Left ventricle myocardium inferior (tissue), 1 donor: ENCODE measurements at regions not wholly inside any gene's neighbourhood (a gene's known extent, or its start where the extent isn't known, plus 50 kb on each side); places are given as distances from the start of the nearest gene placed in this dataset.

ENCODE experiments used
- DNase-seq: peaks from one replicate; pipeline ENCODE4 v3.0.0-alpha.2; 2020
- H3K27ac ChIP-seq: fragments of 200-600 bp; replicated peaks from 2 replicates; pipeline ENCODE4 v1.8.0; 2021
- H3K27me3 ChIP-seq: fragments of 200-600 bp; 2 replicates; pipeline ENCODE4 v1.8.0; 2021; ENCODE audit warnings: low read depth
- H3K36me3 ChIP-seq: fragments of 200-600 bp; 2 replicates; pipeline ENCODE4 v1.8.0; 2021
- H3K4me1 ChIP-seq: fragments of 200-600 bp; 2 replicates; pipeline ENCODE4 v1.8.0; 2021
- H3K4me3 ChIP-seq: fragments of 200-600 bp; 2 replicates; pipeline ENCODE4 v1.8.0; 2021; ENCODE audit warnings: mild to moderate bottlenecking, moderate library complexity
- H3K9me3 ChIP-seq: fragments of 200-600 bp; replicated peaks from 2 replicates; pipeline ENCODE4 v1.8.0; 2021
- CTCF ChIP-seq: fragments of 200-600 bp; IDR thresholded peaks from 2 replicates; pipeline ENCODE4 v1.8.0; 2021; ENCODE audit warnings: antibody characterized with exemption, mild to moderate bottlenecking, borderline replicate concordance
- intact Hi-C: fragments of 100-400 bp; cut with micrococcal nuclease; formaldehyde crosslinking; loops from one replicate; pipeline ENCODE4 v1.11.0; 2022
- donor health status: DM: no; HTN: yes; CAD: no; lungs with severe emphysema.

- no peak overlapping the region for H3K27ac ChIP-seq
- intact Hi-C loops: no loop called here
- H3K4me3 ChIP-seq: no peak overlapping the region
- DNase-seq: no peak
- TF ChIP-seq CTCF: no peak
- H3K36me3 ChIP-seq: no peaks in the 10 kb centered on the region
- H3K27me3 ChIP-seq: no peaks in the 10 kb centered on the region
- H3K9me3 ChIP-seq: peaks cover 5% of the 10 kb centered on the region
- H3K4me1 ChIP-seq: no peaks in the 10 kb centered on the region
These were observed 161.4 kb upstream of the TFPI start for GRCh38 chr2:187715590-187715989.

GRCh38 chr2:187716301-187716700, 162.1 kb upstream of the TFPI start:
- TF ChIP-seq CTCF: no peak
- H3K9me3 ChIP-seq: peaks cover 12% of the 10 kb centered on the region
- H3K36me3 ChIP-seq: no peaks in the 10 kb centered on the region
- H3K27me3 ChIP-seq: no peaks in the 10 kb centered on the region
- no peak overlapping the region for H3K4me3 ChIP-seq
- no peak overlapping the region for H3K27ac ChIP-seq
- H3K4me1 ChIP-seq: no peaks in the 10 kb centered on the region
- intact Hi-C loops: no loop called here
- no peak for DNase-seq

- Histone ChIP-seq H3K4me3 (no peak overlapping the region), H3K27ac (no peak overlapping the region), H3K4me1 (no peaks in the 10 kb centered on the region), H3K36me3 (no peaks in the 10 kb centered on the region), H3K27me3 (no peaks in the 10 kb centered on the region), H3K9me3 (peaks cover 19% of the 10 kb centered on the region)
- intact Hi-C loops: no loop called here
- no peak for DNase-seq
- no peak for TF ChIP-seq CTCF
These were observed 163.9 kb upstream of the TFPI start for GRCh38 chr2:187718092-187718491.

GRCh38 chr2:187719510-187719909, 165.3 kb upstream of the TFPI start:
- H3K36me3 ChIP-seq: no peaks in the 10 kb centered on the region
- no peak for DNase-seq
- peaks cover 19% of the 10 kb centered on the region for H3K9me3 ChIP-seq
- no peaks in the 10 kb centered on the region for H3K4me1 ChIP-seq
- H3K27ac ChIP-seq: no peak overlapping the region
- intact Hi-C loops: no loop called here
- TF ChIP-seq CTCF: no peak
- H3K4me3 ChIP-seq: no peak overlapping the region
- no peaks in the 10 kb centered on the region for H3K27me3 ChIP-seq

GRCh38 chr2:187748958-187749357, 194.7 kb upstream of the TFPI start:
- no peaks in the 10 kb centered on the region for H3K27me3 ChIP-seq
- no peak overlapping the region for H3K4me3 ChIP-seq
- DNase-seq: no peak
- intact Hi-C loops: no loop called here
- no peaks in the 10 kb centered on the region for H3K36me3 ChIP-seq
- TF ChIP-seq CTCF: no peak
- H3K9me3 ChIP-seq: peaks cover 22% of the 10 kb centered on the region
- no peaks in the 10 kb centered on the region for H3K4me1 ChIP-seq
- H3K27ac ChIP-seq: no peak overlapping the region
